NT2/D1 (cell line): ENCODE measurements at regions not wholly inside any gene's neighbourhood (a gene's known extent, or its start where the extent isn't known, plus 50 kb on each side); places are given as distances from the start of the nearest gene placed in this dataset.

Experiments used
- YY1 ChIP-seq: IDR thresholded peaks from 2 replicates; pipeline ENCODE4 v1.6.1; 2011; ENCODE audit not compliant: insufficient read length, insufficient read depth
- ZNF274 ChIP-seq: IDR thresholded peaks from 2 replicates; pipeline ENCODE4 v1.6.1; 2011; ENCODE audit warnings: mild to moderate bottlenecking, low read depth, low read length

DNA sequence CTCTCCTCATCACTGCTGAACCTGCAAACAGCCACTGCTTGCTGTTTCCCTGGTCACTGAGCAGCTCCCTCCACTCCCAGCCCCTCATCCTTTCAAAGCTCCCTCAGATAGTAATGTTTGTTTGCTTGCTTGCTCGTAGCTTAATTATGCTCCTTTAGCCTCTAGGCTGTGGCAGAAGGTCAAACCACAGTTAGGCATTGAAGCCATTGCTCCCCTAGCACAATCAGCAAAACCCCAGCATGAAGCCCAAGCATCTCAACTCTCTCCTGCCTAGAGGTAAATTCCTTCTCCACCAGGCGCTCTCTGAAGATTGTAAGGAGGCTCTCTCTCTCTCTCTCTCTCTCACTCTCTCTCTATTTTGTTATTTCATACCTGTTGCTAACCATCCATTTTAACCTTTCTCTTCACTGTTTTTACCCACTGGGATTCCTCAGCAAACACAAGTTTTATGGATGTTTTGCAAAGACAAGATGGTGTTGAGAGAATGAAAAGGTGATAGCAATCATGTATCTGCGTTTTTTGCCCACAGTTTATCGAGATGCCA lies 135.9 kb upstream of the HNRNPA3 start:
- TF ChIP-seq YY1 = peak; percentile 35
- no peak for TF ChIP-seq ZNF274
